ENCODE measurements at regions not wholly inside any gene's neighbourhood (a gene's known extent, or its start where the extent isn't known, plus 50 kb on each side); places are given as distances from the start of the nearest gene placed in this dataset.
"Not testable (repeated sequence)": the region's sequence is repeated elsewhere in the genome, so short reads cannot be mapped to it uniquely, and the experiment has no call there.

- not testable (repeated sequence) for TF ChIP-seq EP300 (IDR thresholded peaks at IDR 0.05; ENCODE audit: low read depth); CTCF (IDR thresholded peaks at IDR 0.05); POLR2A (IDR thresholded peaks at IDR 0.05)
Observed at GRCh38 chr7:65551042-65551441, 177.4 kb downstream of the ZNF92 start.

Data from transverse colon (tissue), 3 donors.